ENCODE measurements at regions not wholly inside any gene's neighbourhood (a gene's known extent, or its start where the extent isn't known, plus 50 kb on each side); places are given as distances from the start of the nearest gene placed in this dataset.

DNA sequence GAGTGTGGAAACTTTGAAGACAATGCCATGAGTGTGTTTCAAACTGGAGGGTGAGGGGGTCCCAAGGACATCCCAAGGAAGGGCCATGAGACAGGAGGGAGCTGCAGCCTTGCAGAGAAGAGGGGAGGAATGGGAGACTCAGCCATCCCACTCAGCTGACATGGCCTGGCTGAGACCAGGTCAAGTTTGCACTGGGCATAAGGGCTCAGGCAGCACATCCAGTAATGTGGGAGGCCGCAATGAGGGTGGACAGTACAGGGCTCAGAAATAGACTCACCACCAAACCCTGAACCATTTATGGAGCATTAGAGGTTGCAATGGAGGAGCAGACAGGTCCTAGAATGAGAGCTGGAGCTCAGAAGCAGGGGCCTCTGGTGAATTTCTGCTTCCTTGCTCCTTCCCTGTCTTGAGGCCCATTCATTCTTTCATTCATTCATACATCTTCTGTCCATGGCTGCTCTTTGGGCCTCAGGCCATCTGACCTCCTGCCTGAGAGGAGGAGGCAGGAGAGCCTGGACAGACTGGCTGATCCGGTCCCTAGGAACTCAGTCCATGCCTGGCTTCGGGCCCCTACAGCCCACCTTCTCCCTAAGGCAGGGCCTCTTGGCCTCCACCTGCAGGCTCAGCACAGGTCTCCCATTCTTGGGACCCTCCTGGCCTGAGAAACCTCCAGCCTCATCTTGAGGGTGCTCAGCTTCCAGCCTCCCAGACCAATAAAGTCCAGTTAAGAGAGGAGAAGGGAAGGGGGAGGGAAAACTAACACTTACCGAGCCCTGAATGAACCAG is 70.5 kb upstream of the CDH5 start:
- Mint-ChIP-seq H3K4me1 (ENCODE audit: low read depth) (no peaks in the 10 kb centered on the region), H3K4me3 (no peak overlapping the region), H3K27ac (no peak overlapping the region), H3K36me3 (ENCODE audit: insufficient read depth in 2 of 2) (no peaks in the 10 kb centered on the region), H3K9me3 (no peaks in the 10 kb centered on the region), H3K27me3 (ENCODE audit: low read depth) (peaks cover 8% of the 10 kb centered on the region)
- DNase-seq (no peak), ATAC-seq (replicated peaks in 1 of 2) (no peak)

DNA sequence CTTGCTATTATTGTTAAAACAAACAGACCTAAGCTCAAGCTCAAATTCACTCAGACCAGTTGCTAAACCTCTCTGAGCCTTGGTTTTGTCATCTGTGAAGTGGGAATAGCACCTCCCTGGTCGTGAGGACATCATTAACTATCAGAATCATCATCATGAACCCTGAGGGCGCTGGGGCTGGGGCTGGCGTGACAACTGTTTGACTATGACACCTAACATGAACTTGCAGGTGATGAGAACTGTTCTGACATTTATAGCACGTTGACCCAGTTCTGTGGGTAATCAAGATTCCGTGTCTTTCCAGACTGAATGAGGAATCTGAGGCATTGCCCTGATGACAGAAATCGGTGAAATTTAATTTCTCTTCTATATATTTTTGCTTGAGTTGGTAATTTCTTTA is 71.3 kb upstream of the CDH5 start:
- DNase-seq = no peak

DNA sequence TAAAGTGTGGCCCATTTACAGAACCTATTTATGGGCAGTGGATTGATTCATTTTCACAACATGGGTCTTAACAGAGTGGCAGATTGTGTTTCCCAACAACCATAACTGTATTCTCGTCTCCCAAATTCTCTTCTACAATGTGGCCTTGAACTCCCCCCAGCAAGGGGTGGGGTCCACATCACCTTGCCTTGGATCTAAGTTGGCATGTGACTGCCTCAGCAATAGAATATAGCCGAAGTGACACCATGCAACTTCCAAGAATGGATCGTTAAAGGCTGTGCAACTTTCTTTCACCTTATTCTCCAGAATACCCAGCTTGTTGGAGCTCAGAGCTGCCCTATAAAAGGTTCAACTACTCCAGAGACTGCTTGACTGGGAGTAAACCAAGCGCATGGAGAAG is 72.0 kb upstream of the CDH5 start:
- H3K4me1 Mint-ChIP-seq (ENCODE audit: low read depth) = no peaks in the 10 kb centered on the region
- DNase-seq = no peak

More for the DNA sequence above, 71.3 kb upstream of the CDH5 start:
- H3K4me3 Mint-ChIP-seq = no peak overlapping the region
- H3K27ac Mint-ChIP-seq = no peak overlapping the region
- no peak for ATAC-seq (replicated peaks in 1 of 2)
- H3K27me3 Mint-ChIP-seq (ENCODE audit: low read depth) = peaks cover 8% of the 10 kb centered on the region
- no peaks in the 10 kb centered on the region for H3K4me1 Mint-ChIP-seq (ENCODE audit: low read depth)
- no peaks in the 10 kb centered on the region for H3K36me3 Mint-ChIP-seq (ENCODE audit: insufficient read depth in 2 of 2)
- no peaks in the 10 kb centered on the region for H3K9me3 Mint-ChIP-seq

DNA sequence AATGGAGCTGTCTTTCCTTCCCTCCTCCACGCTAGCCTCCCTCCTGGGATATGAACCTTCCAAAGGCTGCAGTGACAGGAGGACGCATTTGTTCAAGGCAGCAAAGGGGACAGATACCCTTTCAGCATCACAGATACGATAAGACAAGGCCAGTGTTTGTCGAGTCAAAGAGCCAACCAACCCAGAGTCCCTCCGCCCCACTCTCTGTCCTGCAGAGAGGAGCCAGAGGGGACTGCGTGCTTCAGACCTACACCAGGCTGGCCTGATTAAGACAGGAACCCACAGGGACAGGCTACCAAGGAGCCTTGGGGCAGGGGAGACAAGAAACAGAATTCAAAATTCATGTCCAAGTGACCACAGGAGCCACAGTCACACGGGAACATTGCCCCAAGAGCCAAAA is 72.6 kb upstream of the CDH5 start:
- no peak overlapping the region for H3K4me3 Mint-ChIP-seq
- no peak for DNase-seq
- no peaks in the 10 kb centered on the region for H3K4me1 Mint-ChIP-seq (ENCODE audit: low read depth)
- peaks cover 8% of the 10 kb centered on the region for H3K27me3 Mint-ChIP-seq (ENCODE audit: low read depth)
- H3K9me3 Mint-ChIP-seq = no peaks in the 10 kb centered on the region
- no peak for ATAC-seq (replicated peaks in 1 of 2)
- no peaks in the 10 kb centered on the region for H3K36me3 Mint-ChIP-seq (ENCODE audit: insufficient read depth in 2 of 2)
- no peak overlapping the region for H3K27ac Mint-ChIP-seq

More for the DNA sequence above, 72.0 kb upstream of the CDH5 start:
- no peak for ATAC-seq (replicated peaks in 1 of 2)
- Mint-ChIP-seq H3K27ac (no peak overlapping the region), H3K4me3 (no peak overlapping the region), H3K27me3 (ENCODE audit: low read depth) (peaks cover 8% of the 10 kb centered on the region), H3K36me3 (ENCODE audit: insufficient read depth in 2 of 2) (no peaks in the 10 kb centered on the region), H3K9me3 (no peaks in the 10 kb centered on the region)

DNA sequence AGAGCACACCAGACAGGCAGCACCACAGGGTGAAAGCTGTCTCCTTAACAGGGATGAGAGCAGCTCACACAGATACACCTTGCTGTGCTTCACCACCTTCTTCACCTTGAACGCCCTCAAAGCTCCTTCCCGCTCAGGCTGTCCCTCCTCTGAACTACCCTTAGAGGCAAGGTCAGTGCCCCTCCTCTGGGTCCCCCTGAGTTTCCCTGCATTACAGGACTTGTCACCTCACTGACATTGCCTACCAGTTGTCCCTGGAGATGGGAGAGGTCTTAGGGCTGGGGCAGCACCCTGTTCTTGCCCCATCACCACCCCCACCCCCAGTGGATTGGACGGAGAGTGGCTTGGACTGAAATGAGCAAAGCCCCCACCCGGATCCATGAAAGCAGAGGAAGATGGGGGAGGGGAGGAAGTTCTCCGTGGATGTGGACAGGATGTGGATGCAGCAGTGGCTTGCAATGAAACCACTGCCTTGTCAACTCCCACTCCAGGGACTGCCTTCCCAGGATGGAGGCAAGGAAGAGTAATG is 73.2 kb upstream of the CDH5 start:
- no peaks in the 10 kb centered on the region for H3K4me1 Mint-ChIP-seq (ENCODE audit: low read depth)
- H3K27me3 Mint-ChIP-seq (ENCODE audit: low read depth) = peaks cover 8% of the 10 kb centered on the region
- H3K4me3 Mint-ChIP-seq = no peak overlapping the region
- no peaks in the 10 kb centered on the region for H3K36me3 Mint-ChIP-seq (ENCODE audit: insufficient read depth in 2 of 2)
- no peaks in the 10 kb centered on the region for H3K9me3 Mint-ChIP-seq
- ATAC-seq (replicated peaks in 1 of 2) (no peak), DNase-seq (no peak)
- H3K27ac Mint-ChIP-seq = no peak overlapping the region

DNA sequence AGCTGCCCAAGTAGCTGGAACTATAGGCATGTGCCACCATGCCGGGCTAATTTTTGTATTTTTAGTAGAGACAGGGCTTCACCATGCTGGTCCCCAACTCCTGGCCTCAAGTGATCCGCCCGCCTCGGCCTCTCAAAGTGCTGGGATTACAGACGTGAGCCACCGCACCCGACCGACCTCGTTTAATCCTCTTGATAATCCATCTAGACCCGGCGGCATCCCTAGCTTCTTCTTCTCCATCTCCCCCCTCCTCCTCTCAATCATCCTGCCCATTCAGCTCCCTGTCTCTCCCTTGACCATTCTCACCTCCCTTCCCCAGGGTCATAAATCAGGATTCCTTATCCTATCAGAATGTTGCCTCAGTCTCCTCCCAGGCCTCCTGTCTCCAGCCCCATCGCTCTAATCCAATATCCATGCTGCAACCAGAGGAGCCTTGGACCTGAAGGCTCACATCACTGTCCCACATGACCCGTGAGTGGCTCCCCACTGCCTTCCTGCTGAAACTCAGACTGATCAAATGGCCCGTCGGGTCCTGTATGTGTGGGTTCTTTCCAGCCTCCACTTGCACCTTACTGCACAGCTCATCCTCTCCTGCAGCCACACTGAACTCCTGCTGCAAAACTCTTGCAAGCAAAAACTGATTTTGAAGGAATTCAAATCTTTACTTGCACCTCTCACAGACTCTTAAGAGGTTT is 74.1 kb upstream of the CDH5 start:
- no peak for DNase-seq
- no peak for ATAC-seq (replicated peaks in 1 of 2)
- no peaks in the 10 kb centered on the region for H3K9me3 Mint-ChIP-seq
- H3K4me1 Mint-ChIP-seq (ENCODE audit: low read depth) = no peaks in the 10 kb centered on the region
- peaks cover 8% of the 10 kb centered on the region for H3K27me3 Mint-ChIP-seq (ENCODE audit: low read depth)
- H3K36me3 Mint-ChIP-seq (ENCODE audit: insufficient read depth in 2 of 2) = no peaks in the 10 kb centered on the region
- H3K4me3 Mint-ChIP-seq = no peak overlapping the region
- H3K27ac Mint-ChIP-seq = no peak overlapping the region

DNA sequence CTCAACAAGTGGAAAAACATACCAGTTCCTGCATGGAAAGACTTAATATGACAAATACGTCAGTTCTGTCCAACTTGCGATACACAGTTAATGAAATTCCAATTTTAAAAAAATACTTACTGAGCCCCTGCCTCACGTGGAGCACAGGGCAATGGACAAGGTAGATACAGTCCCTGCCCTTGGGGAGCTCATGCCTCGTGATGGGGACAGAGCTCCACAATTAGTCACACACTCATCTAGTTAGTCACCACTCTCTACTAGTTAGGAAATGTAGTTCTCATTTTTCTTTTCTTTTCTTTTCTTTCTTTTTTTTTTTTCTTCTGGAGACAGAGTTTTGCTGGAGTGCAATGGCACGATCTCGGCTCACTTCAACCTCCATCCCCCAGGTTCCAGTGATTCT is 74.7 kb upstream of the CDH5 start:
- Mint-ChIP-seq H3K27me3 (ENCODE audit: low read depth) (peaks cover 8% of the 10 kb centered on the region), H3K9me3 (no peaks in the 10 kb centered on the region), H3K4me1 (ENCODE audit: low read depth) (no peaks in the 10 kb centered on the region), H3K27ac (no peak overlapping the region), H3K4me3 (no peak overlapping the region), H3K36me3 (ENCODE audit: insufficient read depth in 2 of 2) (no peaks in the 10 kb centered on the region)
- ATAC-seq (replicated peaks in 1 of 2) (no peak), DNase-seq (no peak)

DNA sequence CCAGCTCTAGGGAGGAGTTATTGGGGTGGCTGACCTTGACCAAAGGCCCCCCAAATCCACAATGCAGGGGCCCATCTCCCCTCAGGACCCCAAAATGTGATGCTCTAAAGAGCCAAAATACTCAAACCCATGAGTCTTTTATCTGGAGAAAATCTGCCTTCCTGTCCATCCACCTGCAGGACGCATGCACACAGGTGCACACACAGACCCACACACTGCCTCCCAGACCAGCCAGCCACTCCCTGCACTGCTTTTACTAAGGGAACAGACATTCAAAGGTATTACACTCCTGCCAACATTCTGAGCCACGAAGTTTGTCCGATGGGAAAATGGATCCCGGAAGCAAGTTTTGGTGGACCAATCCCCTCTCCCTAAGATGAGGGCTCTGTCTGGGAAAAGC is 76.1 kb upstream of the CDH5 start:
- no peaks in the 10 kb centered on the region for H3K36me3 Mint-ChIP-seq (ENCODE audit: insufficient read depth in 2 of 2)
- H3K27ac Mint-ChIP-seq = no peak overlapping the region
- no peaks in the 10 kb centered on the region for H3K9me3 Mint-ChIP-seq
- H3K4me3 Mint-ChIP-seq = no peak overlapping the region
- peaks cover 8% of the 10 kb centered on the region for H3K27me3 Mint-ChIP-seq (ENCODE audit: low read depth)
- no peak for ATAC-seq (replicated peaks in 1 of 2)
- no peaks in the 10 kb centered on the region for H3K4me1 Mint-ChIP-seq (ENCODE audit: low read depth)
- no peak for DNase-seq

DNA sequence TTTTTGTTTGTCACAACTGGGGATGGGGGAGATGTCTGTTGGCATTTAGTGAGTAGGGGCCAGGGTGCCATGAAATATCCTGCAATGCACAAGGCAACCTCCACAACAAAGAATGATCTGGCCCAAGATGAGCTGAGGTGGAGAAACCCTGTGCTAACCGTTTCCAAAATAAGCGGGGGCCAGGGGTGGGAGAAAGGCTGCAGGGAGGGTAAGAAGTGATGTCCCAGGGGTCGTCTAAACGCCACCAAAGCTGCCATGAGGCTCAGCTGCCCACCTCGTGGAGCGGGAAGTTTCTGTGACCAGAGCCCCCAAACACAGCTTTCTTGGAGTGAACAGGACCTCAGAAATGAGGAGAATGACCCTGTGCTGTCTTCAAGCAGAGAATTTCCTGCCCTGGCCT is 76.5 kb upstream of the CDH5 start:
- no peak for ATAC-seq (replicated peaks in 1 of 2)
- peaks cover 8% of the 10 kb centered on the region for H3K27me3 Mint-ChIP-seq (ENCODE audit: low read depth)
- H3K9me3 Mint-ChIP-seq = no peaks in the 10 kb centered on the region
- H3K36me3 Mint-ChIP-seq (ENCODE audit: insufficient read depth in 2 of 2) = no peaks in the 10 kb centered on the region
- H3K4me3 Mint-ChIP-seq = no peak overlapping the region
- DNase-seq = no peak
- no peak overlapping the region for H3K27ac Mint-ChIP-seq
- no peaks in the 10 kb centered on the region for H3K4me1 Mint-ChIP-seq (ENCODE audit: low read depth)

DNA sequence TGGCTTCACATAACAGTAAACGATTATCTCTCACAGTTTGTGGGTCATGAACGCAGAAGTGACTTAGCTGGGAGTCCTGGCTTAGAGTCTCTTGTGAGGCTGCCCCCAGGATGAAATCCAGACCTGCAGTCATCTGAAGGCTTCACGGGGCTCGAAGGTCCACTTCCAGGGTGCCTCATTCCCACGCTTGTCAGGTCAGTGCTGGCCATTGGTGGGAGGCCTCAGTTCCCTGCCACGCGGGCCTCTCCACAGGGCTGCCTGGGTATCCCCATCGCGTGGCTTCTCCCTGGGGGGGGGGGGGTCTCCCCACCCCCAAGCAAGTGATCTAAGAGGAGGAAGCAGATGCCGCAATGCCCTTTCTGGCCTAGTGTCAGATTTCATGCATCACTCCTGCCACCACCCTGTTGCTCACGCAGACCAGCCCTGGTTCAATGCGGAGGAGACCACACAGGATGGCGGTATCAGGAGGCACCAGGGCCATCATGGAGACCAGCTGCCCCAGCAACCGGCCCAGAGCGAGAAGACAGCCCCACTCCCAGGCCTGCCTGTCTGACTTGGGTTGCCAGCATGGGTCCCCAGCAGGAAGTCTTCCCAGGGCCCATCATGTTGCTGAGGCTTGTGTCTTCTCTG is 77.3 kb upstream of the CDH5 start:
- H3K27ac Mint-ChIP-seq = no peak overlapping the region

DNA sequence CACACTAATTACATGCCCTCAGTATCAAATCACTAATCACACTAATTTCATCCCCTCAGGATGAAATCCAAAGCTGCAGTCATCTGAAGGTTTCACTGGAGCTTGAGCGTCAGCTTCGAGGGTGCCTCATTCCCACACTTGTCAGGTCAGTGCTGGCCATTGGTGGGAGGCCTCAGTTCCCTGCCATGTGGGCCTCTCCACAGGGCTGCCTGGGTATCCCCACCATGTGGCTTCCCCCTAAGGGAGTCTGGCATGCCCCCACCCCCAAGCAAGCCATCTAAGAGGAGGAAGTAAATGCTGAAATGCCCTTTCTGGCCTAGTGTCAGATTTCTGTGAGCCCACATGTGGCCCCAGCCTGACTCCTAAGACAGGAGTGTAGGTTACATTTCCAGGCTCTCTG is 78.6 kb upstream of the CDH5 start:
- DNase-seq (no peak), ATAC-seq (replicated peaks in 1 of 2) (no peak)
- Mint-ChIP-seq H3K4me1 (ENCODE audit: low read depth) (no peaks in the 10 kb centered on the region), H3K9me3 (no peaks in the 10 kb centered on the region), H3K27me3 (ENCODE audit: low read depth) (peaks cover 5% of the 10 kb centered on the region), H3K36me3 (ENCODE audit: insufficient read depth in 2 of 2) (no peaks in the 10 kb centered on the region), H3K4me3 (no peak overlapping the region), H3K27ac (no peak overlapping the region)

More for the DNA sequence above, 77.3 kb upstream of the CDH5 start:
- peaks cover 8% of the 10 kb centered on the region for H3K27me3 Mint-ChIP-seq (ENCODE audit: low read depth)
- H3K4me3 Mint-ChIP-seq = no peak overlapping the region
- DNase-seq = no peak
- H3K36me3 Mint-ChIP-seq (ENCODE audit: insufficient read depth in 2 of 2) = no peaks in the 10 kb centered on the region
- H3K9me3 Mint-ChIP-seq = no peaks in the 10 kb centered on the region
- H3K4me1 Mint-ChIP-seq (ENCODE audit: low read depth) = no peaks in the 10 kb centered on the region
- no peak for ATAC-seq (replicated peaks in 1 of 2)

DNA sequence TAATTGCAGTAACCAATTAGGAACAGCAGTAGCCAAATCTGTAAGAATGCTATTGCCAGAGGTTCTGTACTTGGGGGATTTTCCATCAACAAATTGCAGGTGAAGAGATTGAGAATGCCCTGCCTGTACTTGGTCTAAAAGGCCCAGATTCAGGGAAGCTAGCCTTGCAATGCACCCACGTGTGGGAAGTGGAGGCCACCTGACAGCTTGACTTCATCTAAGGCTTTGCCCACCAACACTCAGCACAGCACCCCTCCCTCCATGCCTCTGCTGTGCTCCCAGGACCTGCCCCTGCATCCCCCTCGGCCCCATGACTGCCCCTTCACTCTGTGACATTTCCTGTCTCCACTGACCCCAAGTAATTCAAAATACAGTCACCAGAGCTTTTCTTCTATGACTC is 79.1 kb upstream of the CDH5 start:
- H3K36me3 Mint-ChIP-seq (ENCODE audit: insufficient read depth in 2 of 2) = no peaks in the 10 kb centered on the region

DNA sequence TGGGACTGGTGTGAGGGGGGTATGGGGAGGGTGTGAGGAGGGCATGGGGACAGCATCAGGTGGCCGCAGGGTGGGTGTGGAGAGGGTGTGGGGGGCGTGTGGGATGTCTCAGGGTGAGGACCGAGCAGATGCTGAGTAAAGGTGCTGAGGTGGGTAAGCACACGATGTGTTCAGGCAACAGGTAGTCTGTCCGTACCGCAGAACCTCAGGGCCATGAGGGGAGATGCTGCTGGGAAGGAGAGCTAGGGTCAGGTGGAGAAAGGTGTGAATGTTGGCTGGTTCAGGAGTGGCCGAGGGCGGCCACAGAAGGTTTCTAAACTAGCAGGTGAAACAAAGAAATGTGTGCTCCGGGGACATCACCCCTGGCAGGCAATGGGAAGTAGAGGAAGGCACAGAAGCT is 80.0 kb upstream of the CDH5 start:
- ATAC-seq (replicated peaks in 1 of 2) (no peak), DNase-seq (no peak)
- no peaks in the 10 kb centered on the region for H3K4me1 Mint-ChIP-seq (ENCODE audit: low read depth)
- H3K36me3 Mint-ChIP-seq (ENCODE audit: insufficient read depth in 2 of 2) = no peaks in the 10 kb centered on the region
- H3K4me3 Mint-ChIP-seq = no peak overlapping the region
- no peak overlapping the region for H3K27ac Mint-ChIP-seq
- H3K27me3 Mint-ChIP-seq (ENCODE audit: low read depth) = no peaks in the 10 kb centered on the region
- no peaks in the 10 kb centered on the region for H3K9me3 Mint-ChIP-seq

More for the DNA sequence above, 79.1 kb upstream of the CDH5 start:
- no peaks in the 10 kb centered on the region for H3K27me3 Mint-ChIP-seq (ENCODE audit: low read depth)
- H3K27ac Mint-ChIP-seq = no peak overlapping the region
- H3K9me3 Mint-ChIP-seq = no peaks in the 10 kb centered on the region
- DNase-seq (no peak), ATAC-seq (replicated peaks in 1 of 2) (no peak)
- no peak overlapping the region for H3K4me3 Mint-ChIP-seq
- H3K4me1 Mint-ChIP-seq (ENCODE audit: low read depth) = no peaks in the 10 kb centered on the region
